Breast epithelium (tissue), 4 donors: ENCODE measurements at regions not wholly inside any gene's neighbourhood (a gene's known extent, or its start where the extent isn't known, plus 50 kb on each side); places are given as distances from the start of the nearest gene placed in this dataset.

Experiments
- DNase-seq, 2 donors: peaks; one replicate each; pipeline ENCODE4 v3.0.0-alpha.2; 2019; ENCODE audit warnings: low spot score in 2 of 2
- H3K27ac ChIP-seq, 2 donors: fragments of 200-600 bp; sonication (generic) in 1 of 2; one replicate each; pipeline ENCODE4 v1.5.1; 2016 to 2019; ENCODE audit warnings: mild to moderate bottlenecking in 1 of 2
- H3K27me3 ChIP-seq, 2 donors: fragments of 200-600 bp; sonication (generic) in 1 of 2; one replicate each; pipeline versions ENCODE4 v1.5.1 to v1.6.0; 2017 to 2019; ENCODE audit warnings: control low read depth in 1 of 2, mild to moderate bottlenecking in 1 of 2
- H3K36me3 ChIP-seq: fragments of 200-600 bp; one replicate; pipeline ENCODE4 v1.5.1; 2019
- H3K4me1 ChIP-seq, 2 donors: fragments of 200-600 bp; sonication (generic); one replicate each; pipeline ENCODE4 v1.5.1; 2016 to 2019; ENCODE audit warnings: control low read depth in 1 of 2
- H3K4me3 ChIP-seq, 3 donors: fragments of 200-600 bp; sonication (generic); 1 replicate in 2 of 3; 2 replicates in 1 of 3; pipeline ENCODE4 v1.5.1; 2016 to 2019; ENCODE audit warnings: mild to moderate bottlenecking in 3 of 3, moderate library complexity in 2 of 3
- H3K9me3 ChIP-seq, 2 donors: fragments of 200-600 bp; sonication (generic) in 1 of 2; one replicate each; pipeline ENCODE4 v1.5.1; 2016 to 2019; ENCODE audit warnings: control low read depth in 1 of 2
- POLR2A ChIP-seq: fragments of 450-650 bp; IDR thresholded peaks from one replicate; pipeline ENCODE4 v1.6.1; 2016; ENCODE audit warnings: antibody characterized with exemption, mild to moderate bottlenecking, moderate library complexity
- POLR2AphosphoS5 ChIP-seq, 3 donors: sonication (generic); formaldehyde crosslinking; IDR thresholded peaks; one replicate each; pipeline ENCODE4 v1.6.1; 2017; ENCODE audit warnings: antibody characterized with exemption in 3 of 3
- intact Hi-C: fragments of 100-400 bp; cut with DNase I; formaldehyde crosslinking; loops from one replicate; pipeline ENCODE4 v1.15.1; 2023; ENCODE audit warnings: low total_unique reads
- TF ChIP-seq, protein P1 (sequence below), 3 donors: fragments of 450-650 bp; IDR thresholded peaks; one replicate each; pipeline ENCODE4 v1.5.1; 2016 to 2017; ENCODE audit warnings: antibody characterized with exemption in 3 of 3, mild to moderate bottlenecking in 3 of 3, moderate library complexity in 3 of 3

DNA sequence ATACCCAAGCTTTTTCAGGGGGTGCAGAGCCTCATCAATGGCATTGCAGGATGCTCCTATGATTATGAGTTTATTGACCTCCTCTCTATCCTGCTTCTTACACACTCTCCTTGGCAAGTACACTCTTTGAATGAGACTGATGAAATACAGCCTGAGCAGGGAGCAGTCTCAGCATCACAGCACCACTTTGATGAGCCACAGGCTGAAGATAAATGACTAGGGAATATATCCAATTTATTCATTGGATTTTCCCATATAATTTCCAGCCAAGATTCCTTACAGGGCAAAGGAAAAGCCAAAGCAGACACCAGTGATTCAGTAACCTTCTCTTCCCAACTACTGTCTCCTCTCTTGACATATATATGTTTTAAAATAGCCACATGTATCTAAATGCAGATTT, 79.2 kb downstream of the CASP12 start:
- no peaks in the 10 kb centered on the region for H3K36me3 ChIP-seq
- H3K27ac ChIP-seq = no peak overlapping the region
- TF ChIP-seq POLR2AphosphoS5 (IDR thresholded peaks at IDR 0.05) = no peak
- TF ChIP-seq, protein P1, sequence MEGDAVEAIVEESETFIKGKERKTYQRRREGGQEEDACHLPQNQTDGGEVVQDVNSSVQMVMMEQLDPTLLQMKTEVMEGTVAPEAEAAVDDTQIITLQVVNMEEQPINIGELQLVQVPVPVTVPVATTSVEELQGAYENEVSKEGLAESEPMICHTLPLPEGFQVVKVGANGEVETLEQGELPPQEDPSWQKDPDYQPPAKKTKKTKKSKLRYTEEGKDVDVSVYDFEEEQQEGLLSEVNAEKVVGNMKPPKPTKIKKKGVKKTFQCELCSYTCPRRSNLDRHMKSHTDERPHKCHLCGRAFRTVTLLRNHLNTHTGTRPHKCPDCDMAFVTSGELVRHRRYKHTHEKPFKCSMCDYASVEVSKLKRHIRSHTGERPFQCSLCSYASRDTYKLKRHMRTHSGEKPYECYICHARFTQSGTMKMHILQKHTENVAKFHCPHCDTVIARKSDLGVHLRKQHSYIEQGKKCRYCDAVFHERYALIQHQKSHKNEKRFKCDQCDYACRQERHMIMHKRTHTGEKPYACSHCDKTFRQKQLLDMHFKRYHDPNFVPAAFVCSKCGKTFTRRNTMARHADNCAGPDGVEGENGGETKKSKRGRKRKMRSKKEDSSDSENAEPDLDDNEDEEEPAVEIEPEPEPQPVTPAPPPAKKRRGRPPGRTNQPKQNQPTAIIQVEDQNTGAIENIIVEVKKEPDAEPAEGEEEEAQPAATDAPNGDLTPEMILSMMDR (IDR thresholded peaks at IDR 0.05) = no peak
- TF ChIP-seq POLR2A = no peak
- H3K4me3 ChIP-seq = no peak overlapping the region
- H3K4me1 ChIP-seq = no peaks in the 10 kb centered on the region
- no peaks in the 10 kb centered on the region for H3K27me3 ChIP-seq
- no peak for DNase-seq
- H3K9me3 ChIP-seq = no peaks in the 10 kb centered on the region
- intact Hi-C loops = no loop called here

- TF ChIP-seq POLR2AphosphoS5 (IDR thresholded peaks at IDR 0.05) = no peak
- TF ChIP-seq, protein P1 (IDR thresholded peaks at IDR 0.05) = no peak
- no peak for TF ChIP-seq POLR2A
- H3K27ac ChIP-seq = no peak overlapping the region
- H3K36me3 ChIP-seq = no peaks in the 10 kb centered on the region
- no peak for DNase-seq
- intact Hi-C loops = no loop called here
- no peaks in the 10 kb centered on the region for H3K4me1 ChIP-seq
- no peak overlapping the region for H3K4me3 ChIP-seq
- no peaks in the 10 kb centered on the region for H3K9me3 ChIP-seq
- no peaks in the 10 kb centered on the region for H3K27me3 ChIP-seq
Measured at GRCh38 chr11:104817973-104818372, 80.3 kb downstream of the CASP12 start.

DNA sequence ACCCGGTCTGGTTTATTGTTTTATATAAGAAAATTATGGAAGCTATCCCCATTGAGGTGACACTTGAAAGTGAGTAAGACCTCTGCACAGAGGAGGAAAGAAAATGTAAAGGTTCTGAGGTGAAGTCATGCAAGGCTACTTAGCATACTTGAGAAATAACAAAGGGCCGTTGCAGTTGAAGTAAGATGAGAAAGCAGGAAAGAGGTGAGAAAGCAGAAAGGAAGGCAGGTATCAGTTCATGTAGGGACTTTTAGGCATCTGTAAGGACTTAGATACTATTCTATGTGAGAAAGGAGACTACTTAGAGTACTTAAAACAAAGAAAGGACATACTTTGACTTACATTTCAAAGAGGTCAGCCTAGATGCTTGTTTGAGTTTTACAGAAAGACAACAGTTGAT, 84.7 kb downstream of the CASP12 start:
- Histone ChIP-seq H3K9me3 (no peaks in the 10 kb centered on the region), H3K27ac (no peak overlapping the region), H3K27me3 (no peaks in the 10 kb centered on the region), H3K4me1 (no peaks in the 10 kb centered on the region), H3K36me3 (no peaks in the 10 kb centered on the region), H3K4me3 (no peak overlapping the region)
- no peak for TF ChIP-seq POLR2AphosphoS5 (IDR thresholded peaks at IDR 0.05)
- TF ChIP-seq, protein P1 (IDR thresholded peaks at IDR 0.05) = no peak
- no peak for TF ChIP-seq POLR2A
- intact Hi-C loops = no loop called here
- DNase-seq = no peak

DNA sequence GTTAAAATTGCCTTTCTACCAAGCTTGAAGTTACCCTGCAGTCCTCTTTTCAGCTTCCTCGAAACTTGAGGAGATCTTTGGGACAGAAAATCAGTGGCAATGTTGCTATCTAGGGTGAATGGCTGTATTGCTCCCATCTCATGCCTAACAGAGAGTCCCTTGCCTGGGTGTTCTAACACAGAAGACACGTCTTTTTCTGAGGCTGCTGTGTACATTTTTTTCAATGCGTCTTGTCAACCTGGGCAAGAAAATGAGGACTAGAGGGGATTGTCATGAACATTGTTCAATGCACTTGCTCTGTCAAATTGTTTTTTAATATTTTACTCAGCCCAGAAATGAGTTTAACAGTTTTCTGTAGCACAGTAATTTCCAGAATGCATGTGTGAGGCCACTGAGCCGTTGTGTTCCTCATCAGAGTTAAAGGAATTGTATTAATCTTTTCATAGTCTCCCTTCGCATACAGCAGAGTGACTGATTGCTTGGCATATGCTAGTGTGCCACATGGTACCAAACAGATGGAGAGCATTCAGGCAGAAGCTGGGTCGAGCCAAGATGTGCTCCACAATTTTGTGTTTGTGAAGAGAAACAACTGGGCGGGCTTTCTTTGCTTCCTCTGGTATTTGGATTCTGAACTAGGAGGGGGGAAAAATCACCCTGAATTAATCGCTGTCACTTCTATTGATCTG, 86.0 kb downstream of the CASP12 start:
- TF ChIP-seq POLR2A (no peak), POLR2AphosphoS5 (IDR thresholded peaks at IDR 0.05) (no peak)
- TF ChIP-seq, protein P1 (IDR thresholded peaks at IDR 0.05) = no peak
- no peak overlapping the region for H3K4me3 ChIP-seq
- intact Hi-C loops = no loop called here
- H3K4me1 ChIP-seq = no peaks in the 10 kb centered on the region
- no peaks in the 10 kb centered on the region for H3K9me3 ChIP-seq
- no peaks in the 10 kb centered on the region for H3K36me3 ChIP-seq
- H3K27me3 ChIP-seq = no peaks in the 10 kb centered on the region
- DNase-seq = no peak
- H3K27ac ChIP-seq = no peak overlapping the region

DNA sequence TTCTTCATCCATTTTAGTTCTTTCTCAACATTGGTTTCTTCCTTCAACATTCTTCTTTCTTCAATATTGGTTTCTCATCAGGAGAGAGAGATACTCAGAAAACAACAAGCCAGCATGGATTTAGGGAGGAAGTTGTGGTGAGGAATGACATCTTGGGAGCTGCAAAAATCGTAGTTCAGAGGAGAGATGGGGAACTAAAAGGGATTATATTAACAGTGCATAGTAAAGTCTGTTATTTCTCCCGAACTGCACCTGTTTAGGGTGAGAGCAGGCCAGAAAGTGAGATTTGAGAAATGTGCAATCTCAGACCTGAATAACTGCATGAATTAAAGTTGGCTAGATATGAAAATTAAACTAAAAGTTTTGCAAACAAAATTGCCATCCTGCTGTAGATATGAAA, 94.5 kb downstream of the CASP12 start:
- Histone ChIP-seq H3K27me3 (no peaks in the 10 kb centered on the region), H3K4me1 (no peaks in the 10 kb centered on the region), H3K27ac (no peak overlapping the region), H3K4me3 (no peak overlapping the region), H3K9me3 (no peaks in the 10 kb centered on the region), H3K36me3 (no peaks in the 10 kb centered on the region)
- TF ChIP-seq POLR2A = no peak
- no peak for TF ChIP-seq POLR2AphosphoS5 (IDR thresholded peaks at IDR 0.05)
- TF ChIP-seq, protein P1 (IDR thresholded peaks at IDR 0.05) = no peak
- intact Hi-C loops = no loop called here
- DNase-seq = no peak
